HCT116 (cell line): ENCODE measurements at regions not wholly inside any gene's neighbourhood (a gene's known extent, or its start where the extent isn't known, plus 50 kb on each side); places are given as distances from the start of the nearest gene placed in this dataset.

ENCODE experiments used
- EGR1 ChIP-seq: IDR thresholded peaks from 2 replicates; pipeline ENCODE4 v1.6.1; 2012; ENCODE audit warnings: low read depth
- EZH2 ChIP-seq: fragments of 200-600 bp; sonication (generic); IDR thresholded peaks from 2 replicates; pipeline ENCODE4 v1.6.1; 2017; ENCODE audit warnings: antibody characterized with exemption, mixed run types
- EZH2phosphoT487 ChIP-seq: fragments of 200-600 bp; IDR thresholded peaks from 2 replicates; pipeline ENCODE4 v1.6.1; 2018; ENCODE audit warnings: antibody characterized with exemption, borderline replicate concordance
- FOSL1 ChIP-seq: IDR thresholded peaks from 2 replicates; pipeline ENCODE4 v1.6.1; 2012; ENCODE audit warnings: low read depth
- POLR2A ChIP-seq: IDR thresholded peaks from 2 replicates; pipeline ENCODE4 v1.7.0; 2011; ENCODE audit warnings: borderline replicate concordance; ENCODE audit not compliant: insufficient read depth, insufficient read length; ENCODE audit errors: extremely low read depth
- POLR2AphosphoS5 ChIP-seq: IDR thresholded peaks from 2 replicates; pipeline ENCODE4 v1.6.1; 2011; ENCODE audit warnings: mild to moderate bottlenecking, low read depth, low read length, moderate library complexity
- REST ChIP-seq: IDR thresholded peaks from 2 replicates; pipeline ENCODE4 v1.6.1; 2012; ENCODE audit warnings: low read depth
- SP1 ChIP-seq: IDR thresholded peaks from 2 replicates; pipeline ENCODE4 v1.6.1; 2012; ENCODE audit warnings: low read depth
- TF ChIP-seq, protein P1 (sequence below), 3 experiments: fragments of 200-600 bp in 1 of 3; sonication (generic) in 1 of 3; IDR thresholded peaks in 2 of 3; conservative IDR thresholded peaks in 1 of 3; 2 replicates each; pipeline ENCODE4 v1.5.1; 2012 to 2017; ENCODE audit warnings: low read depth in 2 of 3, low read length in 2 of 3, antibody characterized with exemption in 1 of 3, borderline replicate concordance in 1 of 3, control low read depth in 1 of 3, mild to moderate bottlenecking in 1 of 3, mixed read lengths in 1 of 3, mixed run types in 1 of 3, moderate library complexity in 1 of 3; ENCODE audit not compliant: insufficient read depth in 1 of 3
- TF ChIP-seq, protein P2 (sequence below): IDR thresholded peaks from 2 replicates; pipeline ENCODE4 v1.6.1; 2012

- TF ChIP-seq EZH2phosphoT487, result no peak
- no peak for TF ChIP-seq POLR2AphosphoS5
- TF ChIP-seq, protein P1, sequence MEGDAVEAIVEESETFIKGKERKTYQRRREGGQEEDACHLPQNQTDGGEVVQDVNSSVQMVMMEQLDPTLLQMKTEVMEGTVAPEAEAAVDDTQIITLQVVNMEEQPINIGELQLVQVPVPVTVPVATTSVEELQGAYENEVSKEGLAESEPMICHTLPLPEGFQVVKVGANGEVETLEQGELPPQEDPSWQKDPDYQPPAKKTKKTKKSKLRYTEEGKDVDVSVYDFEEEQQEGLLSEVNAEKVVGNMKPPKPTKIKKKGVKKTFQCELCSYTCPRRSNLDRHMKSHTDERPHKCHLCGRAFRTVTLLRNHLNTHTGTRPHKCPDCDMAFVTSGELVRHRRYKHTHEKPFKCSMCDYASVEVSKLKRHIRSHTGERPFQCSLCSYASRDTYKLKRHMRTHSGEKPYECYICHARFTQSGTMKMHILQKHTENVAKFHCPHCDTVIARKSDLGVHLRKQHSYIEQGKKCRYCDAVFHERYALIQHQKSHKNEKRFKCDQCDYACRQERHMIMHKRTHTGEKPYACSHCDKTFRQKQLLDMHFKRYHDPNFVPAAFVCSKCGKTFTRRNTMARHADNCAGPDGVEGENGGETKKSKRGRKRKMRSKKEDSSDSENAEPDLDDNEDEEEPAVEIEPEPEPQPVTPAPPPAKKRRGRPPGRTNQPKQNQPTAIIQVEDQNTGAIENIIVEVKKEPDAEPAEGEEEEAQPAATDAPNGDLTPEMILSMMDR (IDR thresholded peaks at IDR 0.05 in 2 of 3, conservative IDR thresholded peaks at IDR 0.05 in 1 of 3; ENCODE audit: borderline replicate concordance in 1 of 3, insufficient read depth in 1 of 3, low read depth in 2 of 3, low read length in 2 of 3), result no peak
- no peak for TF ChIP-seq REST
- no peak for TF ChIP-seq FOSL1
- no peak for TF ChIP-seq EGR1
- TF ChIP-seq POLR2A, result no peak
- TF ChIP-seq, protein P2, sequence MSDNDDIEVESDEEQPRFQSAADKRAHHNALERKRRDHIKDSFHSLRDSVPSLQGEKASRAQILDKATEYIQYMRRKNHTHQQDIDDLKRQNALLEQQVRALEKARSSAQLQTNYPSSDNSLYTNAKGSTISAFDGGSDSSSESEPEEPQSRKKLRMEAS, result no peak
- no peak for TF ChIP-seq SP1
- TF ChIP-seq EZH2, result no peak
These were observed 385.7 kb downstream of the HRH4 start for GRCh38 chr18:24846138-24846537.
